GM23248 (cell line): ENCODE measurements at regions not wholly inside any gene's neighbourhood (a gene's known extent, or its start where the extent isn't known, plus 50 kb on each side); places are given as distances from the start of the nearest gene placed in this dataset.

Source experiments
- EZH2 ChIP-seq: fragments of 200-600 bp; sonication (generic); IDR thresholded peaks from 2 replicates; pipeline ENCODE4 v1.6.1; 2018; ENCODE audit warnings: antibody characterized with exemption, mild to moderate bottlenecking; ENCODE audit not compliant: insufficient read depth, poor library complexity, severe bottlenecking
- EZH2phosphoT487 ChIP-seq: fragments of 200-600 bp; sonication (generic); IDR thresholded peaks from 2 replicates; pipeline ENCODE4 v1.6.1; 2018; ENCODE audit warnings: antibody characterized with exemption, moderate library complexity, mild to moderate bottlenecking, low read depth; ENCODE audit not compliant: insufficient read depth

GRCh38 chr14:26138764-26139445, 458.9 kb downstream of the NOVA1 start:
- TF ChIP-seq EZH2 (no peak), EZH2phosphoT487 (no peak)
